ENCODE measurements at regions not wholly inside any gene's neighbourhood (a gene's known extent, or its start where the extent isn't known, plus 50 kb on each side); places are given as distances from the start of the nearest gene placed in this dataset.
"Not testable (repeated sequence)": the region's sequence is repeated elsewhere in the genome, so short reads cannot be mapped to it uniquely, and the experiment has no call there.

- DNase-seq = peak; percentile 64
These were observed 292.5 kb upstream of the SEMA3C start for GRCh38 chr7:81211204-81211933.

GRCh38 chr7:81210137-81211064 lies 291.6 kb upstream of the SEMA3C start:
- peak; percentile 65 for DNase-seq

DNA sequence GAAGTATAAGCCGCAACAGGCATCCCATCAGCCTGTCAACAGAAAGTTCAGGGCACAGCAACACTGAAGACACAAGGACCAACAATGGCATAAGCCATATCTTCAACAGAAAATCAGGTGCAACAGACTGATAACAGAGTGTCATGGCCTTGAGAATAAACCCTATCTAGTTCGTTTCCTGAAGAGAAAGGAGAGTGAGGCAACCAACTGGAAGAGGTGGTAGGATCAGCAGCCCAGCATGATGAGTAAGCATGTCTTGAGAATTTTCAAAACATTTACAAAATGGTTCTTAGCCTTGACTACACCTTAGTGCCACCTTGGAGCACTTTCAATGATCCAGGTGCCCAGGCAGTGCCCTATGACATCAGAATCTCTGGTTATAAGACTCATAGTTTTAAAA lies 290.2 kb upstream of the SEMA3C start:
- DNase-seq = peak; percentile 11

DNA sequence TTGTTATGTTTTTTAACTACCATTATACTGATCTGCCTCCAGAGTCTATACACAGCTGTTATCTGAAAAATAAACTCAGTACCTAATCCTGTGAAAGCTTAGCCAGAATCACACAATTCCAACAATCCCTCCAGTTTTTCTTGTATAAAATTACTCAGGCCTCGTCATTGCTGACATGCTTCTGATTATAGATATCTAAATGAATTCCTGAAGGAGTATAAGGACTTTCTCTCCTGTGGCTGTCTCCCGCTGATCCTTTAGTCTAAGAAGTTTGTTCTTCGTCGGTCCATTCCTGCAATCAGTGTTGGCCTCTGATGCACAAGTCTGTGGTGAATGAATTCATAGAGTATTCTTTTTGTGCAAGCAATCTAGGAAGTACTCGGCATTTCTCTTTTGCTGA lies 288.9 kb upstream of the SEMA3C start:
- DNase-seq = no peak

DNA sequence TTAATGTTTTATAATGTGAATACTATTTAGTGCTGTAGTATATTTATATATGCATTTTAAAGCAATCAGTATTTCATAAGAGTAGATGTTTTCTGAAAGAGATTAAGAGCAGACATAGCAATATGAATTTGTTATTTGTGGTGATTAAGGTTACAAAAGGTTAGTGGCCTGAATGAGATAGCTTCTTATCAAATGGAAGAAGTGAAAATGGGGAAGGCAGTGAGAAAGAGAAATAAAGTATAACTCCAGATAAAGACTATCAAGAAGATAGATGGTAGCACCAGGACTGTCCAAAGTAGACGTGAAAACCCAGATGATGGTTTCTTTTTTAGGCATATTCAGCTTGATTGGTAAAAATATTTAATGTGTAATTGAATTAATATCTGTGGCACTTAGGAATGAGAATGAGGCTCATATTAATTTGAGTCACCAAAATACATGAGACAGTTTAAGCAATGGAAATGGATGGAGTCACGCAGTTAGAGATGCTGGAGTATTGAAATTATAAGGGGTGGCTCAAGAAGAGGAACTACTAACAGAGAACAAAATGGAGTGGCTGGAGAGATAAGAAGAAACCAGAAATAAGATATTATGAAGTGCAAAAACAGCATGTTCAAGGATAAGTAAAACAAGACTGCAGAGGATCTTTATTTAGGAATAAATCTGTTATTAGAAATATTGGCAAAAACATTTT lies 288.0 kb upstream of the SEMA3C start:
- no peak for DNase-seq

DNA sequence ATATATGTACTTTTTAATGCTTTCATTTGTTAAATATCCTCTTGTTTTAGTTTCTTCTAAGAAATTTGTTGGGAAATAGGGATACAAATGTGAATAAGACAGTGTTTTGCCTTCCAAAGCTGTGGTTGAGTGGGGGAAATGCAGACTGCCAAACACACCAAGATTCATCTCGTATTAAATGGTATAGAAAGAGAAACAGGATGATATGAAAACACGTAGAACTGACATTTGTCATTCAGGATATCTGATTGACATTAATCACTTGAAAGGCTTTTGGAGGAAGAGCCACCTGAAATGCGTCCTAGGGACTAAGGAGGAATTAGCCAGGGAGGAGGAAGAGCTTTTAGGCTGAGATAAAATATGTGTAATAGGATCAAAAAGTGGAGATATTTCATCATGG lies 287.4 kb upstream of the SEMA3C start:
- DNase-seq = no peak

- no peak for DNase-seq
These were observed 282.3 kb upstream of the SEMA3C start for GRCh38 chr7:81201188-81201587.

DNA sequence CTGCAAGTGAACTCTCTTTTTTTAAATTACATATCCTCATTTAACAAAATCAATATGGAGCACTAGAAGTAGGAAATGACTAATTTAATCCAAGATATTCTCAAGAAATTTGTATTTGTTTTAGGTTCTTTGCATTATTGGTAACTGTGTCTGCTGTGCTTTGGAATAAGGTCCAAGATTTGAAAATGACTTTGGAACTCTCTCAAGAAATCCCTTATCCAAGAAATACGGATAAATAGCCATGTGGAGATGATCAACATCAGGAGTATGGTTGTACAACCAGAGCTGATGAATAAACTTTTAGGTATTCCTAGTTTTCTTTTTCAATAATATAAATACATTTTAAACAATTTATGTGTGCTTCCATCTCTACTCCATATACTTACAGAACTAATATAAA lies 279.9 kb upstream of the SEMA3C start:
- no peak for DNase-seq

- DNase-seq = no peak
These were observed 278.4 kb upstream of the SEMA3C start for GRCh38 chr7:81197266-81197665.

- peak; percentile 26 for DNase-seq
These were observed 276.2 kb upstream of the SEMA3C start for GRCh38 chr7:81195033-81195432.

DNA sequence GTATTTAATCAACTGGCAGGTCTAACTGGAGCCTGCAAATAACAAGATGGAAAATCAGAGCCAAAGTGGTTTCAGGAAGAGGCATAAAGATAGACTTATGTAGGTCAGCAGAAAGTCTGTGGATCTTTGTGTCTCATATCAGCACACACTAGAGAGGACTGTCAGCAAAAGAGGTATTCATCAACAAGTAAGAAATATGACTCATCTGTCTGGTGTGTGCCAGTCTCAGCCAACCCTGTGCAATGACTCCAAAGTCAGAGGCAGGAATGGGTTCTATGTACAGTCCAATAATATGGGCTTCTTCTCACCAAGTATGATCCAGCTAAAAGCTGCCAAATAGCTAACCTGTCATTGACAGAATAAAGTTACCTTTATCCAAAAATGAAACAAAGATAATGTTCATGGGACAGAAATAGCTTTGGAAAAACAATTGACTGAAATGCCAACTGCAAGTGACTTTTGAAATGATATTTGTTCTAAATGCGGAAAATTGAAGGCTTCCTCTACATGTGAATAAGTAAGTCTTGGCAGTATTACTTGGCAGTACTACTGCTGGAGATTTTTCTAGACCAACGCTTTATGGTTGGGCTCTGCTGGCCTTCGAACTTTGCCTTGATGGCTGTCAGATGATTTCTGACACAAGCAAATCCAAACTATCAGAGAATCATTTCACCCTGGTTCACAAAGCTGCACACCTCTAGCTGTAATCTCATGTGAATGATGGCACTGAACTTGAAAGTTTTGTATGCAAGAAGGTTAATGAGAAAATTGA lies 272.3 kb upstream of the SEMA3C start:
- DNase-seq = peak; percentile 62

GRCh38 chr7:81187753-81188152 lies 268.9 kb upstream of the SEMA3C start:
- DNase-seq = no peak

DNA sequence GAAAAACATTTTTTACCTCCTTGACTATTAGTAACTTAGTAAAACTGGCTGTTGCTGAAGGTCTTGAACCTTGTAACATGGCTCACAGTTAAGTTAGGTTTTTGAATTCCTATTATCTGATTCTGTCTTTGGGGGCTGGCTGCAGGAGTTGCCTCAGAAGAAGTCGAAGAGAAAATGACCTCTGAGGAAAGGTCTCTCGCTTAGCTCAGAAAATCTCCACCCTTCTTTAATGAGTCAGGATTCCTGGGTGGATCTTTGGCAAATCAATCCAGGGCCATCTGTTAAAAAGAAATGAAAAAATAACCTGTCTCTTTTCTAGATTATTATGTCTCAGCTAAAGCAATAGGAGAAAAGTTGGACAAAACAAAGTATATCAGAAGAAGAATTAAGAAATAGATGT lies 267.8 kb upstream of the SEMA3C start:
- peak; percentile 48 for DNase-seq

DNA sequence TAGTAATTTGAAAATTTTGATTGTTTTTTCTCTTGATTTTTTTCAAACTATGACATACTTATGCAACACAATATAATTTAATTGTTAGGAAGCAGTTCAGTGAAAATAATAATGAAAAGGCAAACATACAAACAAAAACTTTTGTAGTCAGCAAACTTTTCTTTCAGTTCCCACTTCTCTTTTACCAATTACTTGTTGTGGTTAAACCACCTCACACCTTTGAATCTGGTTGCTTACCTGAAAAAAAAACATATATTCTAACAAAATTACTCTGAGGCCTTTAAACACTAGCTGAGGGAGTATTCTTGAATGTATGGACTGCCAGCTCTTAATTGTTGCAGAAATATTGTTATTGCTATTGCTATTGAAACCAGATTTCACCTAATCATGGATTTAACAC lies 266.2 kb upstream of the SEMA3C start:
- DNase-seq = no peak

DNA sequence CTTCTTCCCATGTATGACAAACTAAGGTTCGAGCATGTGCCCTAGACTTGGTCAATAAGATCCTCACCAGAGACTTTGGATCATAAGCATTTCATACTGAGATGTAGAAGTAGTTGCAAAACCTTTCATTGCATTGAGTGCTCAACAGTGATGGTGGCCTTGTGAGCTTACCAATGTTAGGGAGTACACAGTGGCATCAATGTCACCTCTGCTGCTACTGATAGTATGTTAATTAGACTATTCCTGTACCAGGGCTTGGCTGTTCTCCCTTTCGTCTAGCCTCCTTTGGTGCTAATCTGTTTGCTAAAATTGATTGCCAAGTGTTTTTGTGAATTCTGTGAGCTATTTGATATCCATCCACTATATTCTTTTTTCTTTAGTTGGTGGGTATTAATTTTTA lies 264.5 kb upstream of the SEMA3C start:
- DNase-seq = no peak

- not testable (repeated sequence) for DNase-seq
These were observed 263.2 kb upstream of the SEMA3C start for GRCh38 chr7:81182056-81182455.

GRCh38 chr7:81181066-81181465 lies 262.2 kb upstream of the SEMA3C start:
- no peak for DNase-seq

- DNase-seq = no peak
These were observed 261.7 kb upstream of the SEMA3C start for GRCh38 chr7:81180573-81180972.

- DNase-seq = no peak
These were observed 256.6 kb upstream of the SEMA3C start for GRCh38 chr7:81175275-81175940.

DNA sequence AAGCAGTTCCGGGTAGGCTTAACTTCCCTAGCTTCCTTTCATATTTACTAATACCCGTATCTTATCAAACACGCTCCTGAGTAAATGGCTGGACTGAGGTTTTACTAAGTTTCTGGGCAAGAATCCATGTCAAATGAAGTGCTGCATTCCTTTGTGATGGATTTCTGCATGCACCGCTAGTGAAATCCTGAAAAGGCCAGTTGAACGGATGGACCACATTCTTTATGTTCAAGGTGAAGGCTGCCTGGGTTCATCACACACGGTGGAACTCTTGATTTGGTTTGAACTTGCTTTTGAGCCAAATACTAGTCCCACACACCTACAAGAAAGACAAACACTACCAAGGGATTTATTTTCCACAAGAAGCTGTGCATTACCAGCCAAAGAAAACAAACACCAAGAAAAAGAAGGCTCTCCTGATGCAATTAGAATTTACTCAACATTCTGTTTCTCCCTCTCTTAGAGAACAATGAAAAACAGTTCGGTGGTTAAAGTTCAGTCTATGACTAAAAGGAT lies 255.0 kb upstream of the SEMA3C start:
- DNase-seq = peak; percentile 16

- peak; percentile 56 for DNase-seq
These were observed 251.4 kb upstream of the SEMA3C start for GRCh38 chr7:81170291-81170690.

DNA sequence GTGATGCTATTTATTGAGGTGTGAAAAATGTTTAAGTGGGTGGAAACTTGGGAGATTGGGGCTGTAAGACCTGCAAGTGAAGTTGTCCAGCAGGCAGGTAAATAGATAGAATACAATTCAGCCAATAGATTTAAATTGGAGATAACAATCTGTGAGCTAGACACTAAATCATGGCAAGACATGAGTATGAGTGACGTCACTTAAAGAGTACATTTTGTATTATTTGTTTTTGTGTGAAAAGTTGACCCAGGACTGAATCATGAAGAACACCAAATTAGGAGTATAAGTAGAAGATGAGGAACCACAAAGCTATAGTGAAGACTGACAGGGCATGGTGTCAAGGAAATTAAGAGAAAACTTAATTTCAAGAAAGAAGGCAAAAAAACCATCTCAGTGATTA lies 249.1 kb upstream of the SEMA3C start:
- peak; percentile 2 for DNase-seq

All from HCEC 1CT (cell line).